Retinal pigment epithelial cell (primary cell): ENCODE measurements at regions not wholly inside any gene's neighbourhood (a gene's known extent, or its start where the extent isn't known, plus 50 kb on each side); places are given as distances from the start of the nearest gene placed in this dataset.

Experiments used
- DNase-seq: peaks from one replicate; pipeline ENCODE4 v3.0.0-alpha.2; 2010; ENCODE audit warnings: low read depth
- H3K4me3 ChIP-seq: 2 replicates; pipeline ENCODE4 v1.5.1; 2011; ENCODE audit warnings: mild to moderate bottlenecking, low read length, control low read depth, moderate library complexity
- CTCF ChIP-seq: conservative IDR thresholded peaks from 2 replicates; pipeline ENCODE4 v1.5.1; 2011; ENCODE audit warnings: low read depth, low read length, control low read depth, inconsistent platforms

GRCh38 chr6:108739496-108740330, 108.5 kb upstream of the ARMC2 start:
- TF ChIP-seq CTCF, result no peak
- no peak overlapping the region for H3K4me3 ChIP-seq
- no peak for DNase-seq

GRCh38 chr6:108741331-108741989, 106.8 kb upstream of the ARMC2 start:
- TF ChIP-seq CTCF, result no peak
- no peak for DNase-seq
- no peak overlapping the region for H3K4me3 ChIP-seq

GRCh38 chr6:108742041-108742440, 106.2 kb upstream of the ARMC2 start:
- no peak for TF ChIP-seq CTCF

GRCh38 chr6:108744244-108744972, 103.8 kb upstream of the ARMC2 start:
- DNase-seq, result no peak
- H3K4me3 ChIP-seq, result no peak overlapping the region
- no peak for TF ChIP-seq CTCF

More at GRCh38 chr6:108742041-108742440, 106.2 kb upstream of the ARMC2 start:
- H3K4me3 ChIP-seq, result no peak overlapping the region
- no peak for DNase-seq

- no peak for DNase-seq
- TF ChIP-seq CTCF, result no peak
- no peak overlapping the region for H3K4me3 ChIP-seq
These were observed 103.2 kb upstream of the ARMC2 start for GRCh38 chr6:108744996-108745395.

GRCh38 chr6:108745664-108746336, 102.4 kb upstream of the ARMC2 start:
- TF ChIP-seq CTCF, result no peak
- no peak overlapping the region for H3K4me3 ChIP-seq
- DNase-seq, result no peak
